ENCODE measurements at regions not wholly inside any gene's neighbourhood (a gene's known extent, or its start where the extent isn't known, plus 50 kb on each side); places are given as distances from the start of the nearest gene placed in this dataset.

DNA sequence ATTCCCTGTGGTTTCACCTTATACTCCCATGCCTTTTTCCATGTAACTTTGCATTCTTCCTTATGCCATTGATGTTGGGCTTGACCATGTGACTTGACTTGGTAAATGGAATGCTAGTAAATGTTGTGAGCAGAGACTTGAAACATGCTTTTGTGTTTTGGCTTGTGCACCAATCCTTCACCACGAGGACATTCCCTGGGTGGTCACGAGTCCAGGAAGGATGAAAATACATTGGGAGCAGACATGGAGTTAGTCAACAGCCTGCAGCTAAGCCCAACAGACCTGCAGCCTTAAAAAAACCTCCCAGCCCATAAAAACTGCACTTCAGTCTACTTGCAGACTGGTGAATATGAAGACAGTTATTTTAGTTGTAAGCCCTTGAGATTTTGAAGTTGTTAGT, 116.5 kb upstream of the SPATS2L start:
- no peak for TF ChIP-seq POLR2A (IDR thresholded peaks at IDR 0.05)
- TF ChIP-seq, protein P1, sequence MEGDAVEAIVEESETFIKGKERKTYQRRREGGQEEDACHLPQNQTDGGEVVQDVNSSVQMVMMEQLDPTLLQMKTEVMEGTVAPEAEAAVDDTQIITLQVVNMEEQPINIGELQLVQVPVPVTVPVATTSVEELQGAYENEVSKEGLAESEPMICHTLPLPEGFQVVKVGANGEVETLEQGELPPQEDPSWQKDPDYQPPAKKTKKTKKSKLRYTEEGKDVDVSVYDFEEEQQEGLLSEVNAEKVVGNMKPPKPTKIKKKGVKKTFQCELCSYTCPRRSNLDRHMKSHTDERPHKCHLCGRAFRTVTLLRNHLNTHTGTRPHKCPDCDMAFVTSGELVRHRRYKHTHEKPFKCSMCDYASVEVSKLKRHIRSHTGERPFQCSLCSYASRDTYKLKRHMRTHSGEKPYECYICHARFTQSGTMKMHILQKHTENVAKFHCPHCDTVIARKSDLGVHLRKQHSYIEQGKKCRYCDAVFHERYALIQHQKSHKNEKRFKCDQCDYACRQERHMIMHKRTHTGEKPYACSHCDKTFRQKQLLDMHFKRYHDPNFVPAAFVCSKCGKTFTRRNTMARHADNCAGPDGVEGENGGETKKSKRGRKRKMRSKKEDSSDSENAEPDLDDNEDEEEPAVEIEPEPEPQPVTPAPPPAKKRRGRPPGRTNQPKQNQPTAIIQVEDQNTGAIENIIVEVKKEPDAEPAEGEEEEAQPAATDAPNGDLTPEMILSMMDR (IDR thresholded peaks at IDR 0.05 in 4 of 5, conservative IDR thresholded peaks at IDR 0.05 in 1 of 5) = no peak
